Suprapubic skin (tissue), 3 donors: ENCODE measurements at regions not wholly inside any gene's neighbourhood (a gene's known extent, or its start where the extent isn't known, plus 50 kb on each side); places are given as distances from the start of the nearest gene placed in this dataset.

Experiments used
- EP300 ChIP-seq: sonication (generic); formaldehyde crosslinking; IDR thresholded peaks from one replicate; pipeline ENCODE4 v1.6.1; 2017; ENCODE audit warnings: antibody characterized with exemption
- TF ChIP-seq, protein P1 (sequence below), 2 donors: fragments of 200-600 bp in 1 of 2; fragments of 450-650 bp in 1 of 2; sonication (generic) in 1 of 2; IDR thresholded peaks; one replicate each; pipeline ENCODE4 v1.5.1; 2016 to 2019; ENCODE audit warnings: antibody characterized with exemption in 2 of 2, mild to moderate bottlenecking in 1 of 2, moderate library complexity in 1 of 2

DNA sequence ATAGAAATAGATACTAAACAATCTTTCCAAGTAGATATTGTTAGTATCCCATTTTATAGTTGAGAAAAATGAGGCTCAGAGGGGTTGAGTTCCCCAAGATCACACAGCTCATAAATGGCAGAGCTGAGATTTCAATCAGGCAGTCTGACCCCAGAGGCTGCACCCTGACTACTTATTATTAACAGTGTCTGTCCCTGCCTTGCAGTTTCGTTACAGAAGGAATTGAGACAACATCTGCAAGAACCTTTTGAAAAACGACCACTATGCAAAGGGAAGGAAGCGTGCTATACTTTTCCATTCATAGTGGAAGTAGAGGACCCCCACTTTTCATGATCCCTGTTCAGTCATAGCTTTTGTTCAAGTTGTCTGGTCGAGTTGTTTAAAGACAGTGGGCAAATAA is 53.2 kb upstream of the SEC11C start:
- TF ChIP-seq, protein P1, sequence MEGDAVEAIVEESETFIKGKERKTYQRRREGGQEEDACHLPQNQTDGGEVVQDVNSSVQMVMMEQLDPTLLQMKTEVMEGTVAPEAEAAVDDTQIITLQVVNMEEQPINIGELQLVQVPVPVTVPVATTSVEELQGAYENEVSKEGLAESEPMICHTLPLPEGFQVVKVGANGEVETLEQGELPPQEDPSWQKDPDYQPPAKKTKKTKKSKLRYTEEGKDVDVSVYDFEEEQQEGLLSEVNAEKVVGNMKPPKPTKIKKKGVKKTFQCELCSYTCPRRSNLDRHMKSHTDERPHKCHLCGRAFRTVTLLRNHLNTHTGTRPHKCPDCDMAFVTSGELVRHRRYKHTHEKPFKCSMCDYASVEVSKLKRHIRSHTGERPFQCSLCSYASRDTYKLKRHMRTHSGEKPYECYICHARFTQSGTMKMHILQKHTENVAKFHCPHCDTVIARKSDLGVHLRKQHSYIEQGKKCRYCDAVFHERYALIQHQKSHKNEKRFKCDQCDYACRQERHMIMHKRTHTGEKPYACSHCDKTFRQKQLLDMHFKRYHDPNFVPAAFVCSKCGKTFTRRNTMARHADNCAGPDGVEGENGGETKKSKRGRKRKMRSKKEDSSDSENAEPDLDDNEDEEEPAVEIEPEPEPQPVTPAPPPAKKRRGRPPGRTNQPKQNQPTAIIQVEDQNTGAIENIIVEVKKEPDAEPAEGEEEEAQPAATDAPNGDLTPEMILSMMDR (IDR thresholded peaks at IDR 0.05), result no peak
- no peak for TF ChIP-seq EP300
